GM13977 (cell line): ENCODE measurements at regions not wholly inside any gene's neighbourhood (a gene's known extent, or its start where the extent isn't known, plus 50 kb on each side); places are given as distances from the start of the nearest gene placed in this dataset.

Experiments
- DNase-seq: peaks from one replicate; pipeline ENCODE4 v3.0.0; 2012; ENCODE audit warnings: low spot score
- CTCF ChIP-seq: IDR thresholded peaks from 2 replicates; pipeline ENCODE4 v1.5.1; 2012; ENCODE audit warnings: mild to moderate bottlenecking, control low read depth; ENCODE audit not compliant: insufficient read depth; ENCODE audit errors: extremely low read depth, missing control alignments
- in situ Hi-C: fragments of 300-500 bp; cut with MboI; formaldehyde crosslinking; loops from one replicate; pipeline ENCODE4 v1.12.0; 2022; ENCODE audit warnings: low sequenced_read_pairs, low pct_unique_long_range_greater_than_20kb, mixed read lengths, inconsistent platforms; ENCODE audit not compliant: unreplicated experiment

DNA sequence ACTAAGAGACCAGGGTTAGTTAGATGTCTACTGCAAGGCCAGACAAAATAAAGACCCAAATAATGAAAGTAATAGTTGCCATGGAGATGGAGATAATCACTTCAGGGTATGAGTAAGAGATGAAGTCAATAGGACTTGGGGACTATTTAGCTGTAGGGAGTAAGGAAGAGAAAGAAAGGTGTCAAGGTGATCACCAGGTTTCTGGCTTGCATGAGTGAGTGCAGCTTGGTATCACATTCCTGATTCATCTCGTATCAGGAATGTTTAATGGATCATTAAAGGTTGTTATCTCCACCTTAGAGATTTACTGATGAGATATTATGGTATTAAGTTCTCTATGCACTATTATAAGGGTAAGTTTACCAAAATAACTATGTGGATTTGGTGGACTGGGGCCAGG, 357.4 kb upstream of the ATP11B start:
- no peak for TF ChIP-seq CTCF

GRCh38 chr3:182436547-182436946, 356.8 kb upstream of the ATP11B start:
- no peak for TF ChIP-seq CTCF
- no peak for DNase-seq
- in situ Hi-C loops = no loop called here

More for the DNA sequence above, 357.4 kb upstream of the ATP11B start:
- no peak for DNase-seq
- in situ Hi-C loops = no loop called here

- in situ Hi-C loops = no loop called here
- DNase-seq = no peak
- no peak for TF ChIP-seq CTCF
Observed at GRCh38 chr3:182438398-182438797, 354.9 kb upstream of the ATP11B start.

- no peak for DNase-seq
- no peak for TF ChIP-seq CTCF
- in situ Hi-C loops = no loop called here
Observed at GRCh38 chr3:182440101-182440500, 353.2 kb upstream of the ATP11B start.

DNA sequence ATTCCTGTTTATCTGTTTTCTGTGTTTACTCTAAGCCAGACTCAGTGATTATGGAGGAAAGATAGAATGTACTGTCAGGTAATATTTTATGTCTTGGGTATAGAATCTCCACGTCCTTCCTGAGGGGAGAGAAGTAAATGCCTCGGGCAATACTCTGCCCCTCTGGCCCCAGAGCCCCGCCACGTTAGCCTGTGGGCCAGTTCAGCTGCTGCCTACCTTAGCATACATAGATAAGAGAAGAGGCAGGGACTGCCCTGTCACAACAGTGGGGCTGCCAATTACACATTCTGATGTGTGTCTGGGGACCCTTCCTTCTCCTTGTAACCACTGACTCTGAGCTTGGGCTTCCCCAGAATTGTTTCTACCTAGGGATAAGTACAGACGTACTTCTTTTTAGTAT, 347.7 kb upstream of the ATP11B start:
- in situ Hi-C loops = no loop called here
- no peak for TF ChIP-seq CTCF
- no peak for DNase-seq

- no peak for DNase-seq
- in situ Hi-C loops = no loop called here
- TF ChIP-seq CTCF = no peak
Observed at GRCh38 chr3:182450942-182451787, 342.1 kb upstream of the ATP11B start.
